ENCODE measurements at regions not wholly inside any gene's neighbourhood (a gene's known extent, or its start where the extent isn't known, plus 50 kb on each side); places are given as distances from the start of the nearest gene placed in this dataset.

GRCh38 chr5:33319841-33320240 lies 120.9 kb upstream of the TARS1 start:
- H3K27me3 ChIP-seq = no peaks in the 10 kb centered on the region
- H3K36me3 ChIP-seq = no peaks in the 10 kb centered on the region
- peak overlapping the region in 1 of 10 experiments; percentile 18; a peak in 1 of 20 replicates for H3K4me3 ChIP-seq
- peak overlapping the region; percentile 58 to 83 (median 77) for H3K4me2 ChIP-seq
- peaks cover 0 to 13% (median 0%) of the 10 kb centered on the region in 11 experiments; a peak in 5 of 22 replicates for H3K9me3 ChIP-seq (replicated peaks in 1 of 11)
- H3K4me1 ChIP-seq = peaks cover 30 to 57% (median 45%) of the 10 kb centered on the region in 10 experiments
- H4K20me1 ChIP-seq = no peaks in the 10 kb centered on the region
- peak in 1 of 11 experiments; percentile 54; a peak in 2 of 22 replicates for TF ChIP-seq Cebpa-rat (IDR thresholded peaks at IDR 0.05)
- peak overlapping the region in 9 of 11 experiments; percentile 20 to 65 (median 37); a peak in 15 of 22 replicates for H3K9ac ChIP-seq
- peak overlapping the region; percentile 45 to 73 (median 58); a peak in 21 of 22 replicates for H3K27ac ChIP-seq

DNA sequence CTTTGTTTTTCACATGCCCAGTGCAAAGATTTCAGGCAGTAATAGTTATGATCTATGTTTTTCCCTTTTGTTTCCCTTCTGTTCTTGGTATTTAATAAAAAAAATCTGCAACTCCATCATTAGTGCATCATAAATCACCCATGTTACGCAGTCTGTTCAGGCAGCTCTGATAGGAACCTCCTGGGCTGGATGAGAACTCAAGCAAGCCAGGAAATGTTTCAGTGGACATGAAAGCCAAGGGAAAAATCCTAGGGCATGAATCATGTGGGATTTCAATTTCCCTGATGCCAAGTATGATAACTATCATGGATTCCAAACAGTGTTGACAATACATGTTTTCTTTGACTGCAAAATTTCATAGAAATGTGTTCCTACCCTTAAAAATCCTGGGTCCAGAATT lies 119.7 kb upstream of the TARS1 start:
- TF ChIP-seq Cebpa-rat (IDR thresholded peaks at IDR 0.05) = no peak
- Histone ChIP-seq H4K20me1 (no peaks in the 10 kb centered on the region), H3K4me2 (peak overlapping the region; percentile 18 to 83 (median 76)), H3K4me3 (no peak overlapping the region), H3K9ac (no peak overlapping the region), H3K36me3 (no peaks in the 10 kb centered on the region), H3K27me3 (no peaks in the 10 kb centered on the region), H3K27ac (peak overlapping the region in 6 of 11 experiments; percentile 6 to 26 (median 18); a peak in 6 of 22 replicates), H3K4me1 (peaks cover 30 to 57% (median 45%) of the 10 kb centered on the region in 10 experiments), H3K9me3 (replicated peaks in 1 of 11) (peaks cover 0 to 8% (median 0%) of the 10 kb centered on the region in 11 experiments; a peak in 4 of 22 replicates)

DNA sequence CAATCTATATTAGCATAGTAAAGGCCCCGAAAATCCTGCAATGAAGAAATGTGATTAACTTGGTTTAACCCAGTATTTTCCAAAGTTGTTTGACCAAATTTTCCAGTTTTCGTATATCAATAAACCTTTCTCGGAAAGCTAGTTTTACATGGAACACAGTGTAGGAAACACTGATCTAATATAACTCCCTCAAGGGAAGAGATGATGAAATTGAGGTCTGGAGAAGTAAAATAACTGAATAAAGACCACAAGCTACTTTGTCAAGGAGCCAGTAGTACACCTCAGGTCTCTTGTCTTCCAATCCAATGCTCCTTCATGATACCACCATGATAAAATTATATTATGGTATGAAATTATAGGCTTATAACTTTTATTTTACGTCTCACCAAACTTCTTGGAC lies 118.1 kb upstream of the TARS1 start:
- H3K4me3 ChIP-seq = no peak overlapping the region
- H3K4me2 ChIP-seq = no peak overlapping the region
- H3K9me3 ChIP-seq (replicated peaks in 1 of 11) = peaks cover 0 to 5% (median 0%) of the 10 kb centered on the region in 11 experiments; a peak in 2 of 22 replicates
- no peaks in the 10 kb centered on the region for H3K27me3 ChIP-seq
- TF ChIP-seq Cebpa-rat (IDR thresholded peaks at IDR 0.05) = no peak
- no peak overlapping the region for H3K27ac ChIP-seq
- no peaks in the 10 kb centered on the region for H3K36me3 ChIP-seq
- peaks cover 30 to 41% (median 38%) of the 10 kb centered on the region in 10 experiments for H3K4me1 ChIP-seq
- no peak overlapping the region for H3K9ac ChIP-seq
- no peaks in the 10 kb centered on the region for H4K20me1 ChIP-seq

DNA sequence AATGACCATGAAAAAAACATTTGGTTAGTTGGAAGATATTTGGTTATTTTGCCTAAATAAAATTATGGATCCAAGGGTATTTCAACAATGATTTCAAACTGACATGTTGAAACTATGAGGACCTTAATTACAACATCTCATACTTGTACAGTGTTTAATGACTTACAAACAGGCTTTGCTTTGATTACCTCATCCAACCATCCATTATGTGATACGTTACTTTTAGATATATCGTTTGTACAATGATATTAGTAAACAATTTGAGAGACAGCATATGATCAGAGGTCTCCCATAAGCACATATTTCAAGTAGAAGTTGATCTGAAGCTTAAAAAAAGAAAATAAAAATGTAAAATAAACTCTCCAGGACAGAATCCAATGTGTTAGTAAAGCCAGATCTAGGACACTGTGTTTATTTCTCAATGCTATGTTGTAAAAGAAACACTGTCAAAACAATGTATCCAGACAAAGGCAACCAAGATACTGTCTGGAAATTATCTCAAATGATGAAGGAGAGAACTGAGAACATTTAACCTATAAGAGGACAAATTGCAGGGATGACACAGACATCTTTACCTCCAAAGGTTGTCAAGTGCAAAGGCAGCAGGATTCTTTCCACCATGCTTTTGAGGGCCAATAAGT lies 116.0 kb upstream of the TARS1 start:
- no peak overlapping the region for H3K27ac ChIP-seq
- H3K4me3 ChIP-seq = no peak overlapping the region
- peaks cover 17 to 19% (median 18%) of the 10 kb centered on the region in 10 experiments for H3K4me1 ChIP-seq
- H3K27me3 ChIP-seq = no peaks in the 10 kb centered on the region
- no peak overlapping the region for H3K4me2 ChIP-seq
- no peaks in the 10 kb centered on the region for H4K20me1 ChIP-seq
- H3K36me3 ChIP-seq = no peaks in the 10 kb centered on the region
- no peak for TF ChIP-seq Cebpa-rat (IDR thresholded peaks at IDR 0.05)
- H3K9ac ChIP-seq = no peak overlapping the region
- peaks cover 0 to 5% (median 0%) of the 10 kb centered on the region in 11 experiments; a peak in 2 of 22 replicates for H3K9me3 ChIP-seq (replicated peaks in 1 of 11)

DNA sequence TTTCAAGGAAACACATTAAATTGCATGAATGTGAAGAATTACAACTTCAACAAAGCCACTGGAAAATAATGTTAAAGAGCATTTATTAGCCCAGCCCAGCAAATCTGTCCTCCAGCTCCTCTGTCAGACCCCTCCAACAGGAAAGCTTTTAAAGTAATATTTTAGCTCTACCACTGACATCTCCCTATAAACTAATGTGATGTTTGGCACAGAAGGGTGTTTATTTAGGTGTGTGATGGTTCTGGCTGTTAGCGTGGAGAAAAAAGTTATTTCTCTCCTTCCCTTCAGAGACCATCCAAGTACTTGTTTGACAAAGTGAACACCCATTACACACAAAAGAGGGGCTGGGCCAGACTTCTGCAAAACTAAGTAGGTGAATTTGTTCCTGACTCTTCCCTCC lies 111.9 kb upstream of the TARS1 start:
- peaks cover 0 to 4% (median 0%) of the 10 kb centered on the region in 11 experiments; a peak in 1 of 22 replicates for H3K9me3 ChIP-seq (replicated peaks in 1 of 11)
- TF ChIP-seq Cebpa-rat (IDR thresholded peaks at IDR 0.05) = no peak
- H3K27me3 ChIP-seq = no peaks in the 10 kb centered on the region
- H4K20me1 ChIP-seq = no peaks in the 10 kb centered on the region
- no peak overlapping the region for H3K4me3 ChIP-seq
- H3K27ac ChIP-seq = no peak overlapping the region
- no peak overlapping the region for H3K9ac ChIP-seq
- H3K36me3 ChIP-seq = no peaks in the 10 kb centered on the region
- H3K4me2 ChIP-seq = no peak overlapping the region
- H3K4me1 ChIP-seq = no peaks in the 10 kb centered on the region

DNA sequence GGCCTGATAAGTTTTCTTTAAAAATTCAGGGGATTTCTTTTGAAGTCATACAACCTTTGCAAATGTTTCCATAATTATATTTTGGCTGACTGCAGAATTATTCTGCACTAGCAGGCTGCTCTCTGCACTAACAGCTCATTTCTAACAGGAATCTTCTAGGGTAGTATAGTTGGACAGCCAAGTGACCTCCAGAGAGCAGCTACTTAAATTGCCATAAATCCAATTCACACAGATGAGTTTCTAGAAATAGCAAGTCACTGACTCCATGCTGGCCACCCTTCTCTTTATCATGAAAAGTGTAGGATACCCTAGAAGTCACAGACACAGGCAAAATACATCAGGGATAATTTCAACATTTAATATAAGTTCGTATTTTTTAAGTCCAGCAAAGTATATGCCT lies 110.9 kb upstream of the TARS1 start:
- no peaks in the 10 kb centered on the region for H3K36me3 ChIP-seq
- no peak overlapping the region for H3K9ac ChIP-seq
- H3K27ac ChIP-seq = no peak overlapping the region
- no peaks in the 10 kb centered on the region for H3K27me3 ChIP-seq
- no peaks in the 10 kb centered on the region for H4K20me1 ChIP-seq
- no peak overlapping the region for H3K4me3 ChIP-seq
- no peaks in the 10 kb centered on the region for H3K4me1 ChIP-seq
- H3K4me2 ChIP-seq = no peak overlapping the region
- H3K9me3 ChIP-seq (replicated peaks in 1 of 11) = peaks cover 0 to 4% (median 0%) of the 10 kb centered on the region in 11 experiments; a peak in 1 of 22 replicates
- no peak for TF ChIP-seq Cebpa-rat (IDR thresholded peaks at IDR 0.05)

DNA sequence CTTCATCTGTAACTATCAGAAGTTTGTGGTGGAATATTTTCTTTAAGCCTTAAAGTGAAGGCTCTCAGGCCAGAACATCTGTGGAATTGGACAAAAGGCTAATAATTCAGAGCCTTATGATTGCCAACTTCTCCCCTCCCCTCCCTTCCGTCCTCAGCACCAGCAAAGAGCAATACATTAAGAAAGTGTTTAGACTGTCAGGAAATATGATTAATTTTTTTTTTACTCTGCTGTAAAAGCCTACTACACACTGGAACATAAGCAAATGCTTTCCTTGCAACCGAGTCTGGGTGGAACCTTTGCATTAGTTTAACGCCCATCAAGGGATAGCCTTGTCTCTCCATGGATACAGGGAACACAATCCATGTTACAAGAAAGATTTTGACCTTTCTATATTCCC lies 110.3 kb upstream of the TARS1 start:
- Histone ChIP-seq H3K4me2 (no peak overlapping the region), H3K36me3 (no peaks in the 10 kb centered on the region), H3K9me3 (replicated peaks in 1 of 11) (peaks cover 0 to 4% (median 0%) of the 10 kb centered on the region in 11 experiments; a peak in 1 of 22 replicates), H3K4me3 (no peak overlapping the region), H3K27ac (no peak overlapping the region), H3K27me3 (no peaks in the 10 kb centered on the region), H4K20me1 (no peaks in the 10 kb centered on the region), H3K9ac (no peak overlapping the region), H3K4me1 (no peaks in the 10 kb centered on the region)
- TF ChIP-seq Cebpa-rat (IDR thresholded peaks at IDR 0.05) = no peak

DNA sequence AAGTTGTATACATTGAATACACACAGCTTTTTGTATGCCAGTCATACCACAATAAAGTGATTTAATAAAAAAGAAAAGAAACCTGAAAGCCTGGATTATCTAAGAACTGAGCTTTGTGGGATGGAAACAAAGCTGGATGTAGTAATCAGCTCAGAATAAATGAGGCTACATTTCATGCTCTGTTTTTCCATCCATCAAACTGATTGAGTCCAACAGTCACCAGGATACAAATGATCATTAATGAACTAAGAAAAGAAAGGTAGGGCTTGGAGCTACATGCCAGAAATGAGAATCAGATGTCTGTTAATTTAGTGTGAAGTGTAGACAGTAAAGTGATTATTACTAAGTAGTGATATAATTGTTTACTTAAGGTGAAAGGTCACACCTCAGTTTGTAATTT lies 109.8 kb upstream of the TARS1 start:
- Histone ChIP-seq H3K9ac (no peak overlapping the region), H3K4me1 (no peaks in the 10 kb centered on the region), H3K36me3 (no peaks in the 10 kb centered on the region), H3K27me3 (no peaks in the 10 kb centered on the region), H3K27ac (no peak overlapping the region), H4K20me1 (no peaks in the 10 kb centered on the region), H3K9me3 (replicated peaks in 1 of 11) (peaks cover 0 to 4% (median 0%) of the 10 kb centered on the region in 11 experiments; a peak in 1 of 22 replicates), H3K4me2 (no peak overlapping the region), H3K4me3 (no peak overlapping the region)
- TF ChIP-seq Cebpa-rat (IDR thresholded peaks at IDR 0.05) = no peak

- TF ChIP-seq Cebpa-rat (IDR thresholded peaks at IDR 0.05) = no peak
- H3K27me3 ChIP-seq = no peaks in the 10 kb centered on the region
- no peaks in the 10 kb centered on the region for H4K20me1 ChIP-seq
- H3K27ac ChIP-seq = no peak overlapping the region
- H3K9ac ChIP-seq = no peak overlapping the region
- no peak overlapping the region for H3K4me2 ChIP-seq
- peaks cover 0 to 10% (median 0%) of the 10 kb centered on the region in 10 experiments; a peak in 4 of 20 replicates for H3K4me1 ChIP-seq
- no peak overlapping the region for H3K4me3 ChIP-seq
- H3K36me3 ChIP-seq = no peaks in the 10 kb centered on the region
- no peaks in the 10 kb centered on the region for H3K9me3 ChIP-seq (replicated peaks in 1 of 11)
Observed at GRCh38 chr5:33332804-33333203, 108.0 kb upstream of the TARS1 start.

GRCh38 chr5:33334829-33335228 lies 105.9 kb upstream of the TARS1 start:
- H3K4me1 ChIP-seq = peaks cover 0 to 27% (median 0%) of the 10 kb centered on the region in 10 experiments; a peak in 7 of 20 replicates

More at GRCh38 chr5:33334829-33335228, 105.9 kb upstream of the TARS1 start:
- H3K36me3 ChIP-seq = no peaks in the 10 kb centered on the region
- no peak overlapping the region for H3K4me2 ChIP-seq
- no peaks in the 10 kb centered on the region for H3K9me3 ChIP-seq (replicated peaks in 1 of 11)
- no peak overlapping the region for H3K27ac ChIP-seq
- no peaks in the 10 kb centered on the region for H3K27me3 ChIP-seq
- no peak overlapping the region for H3K9ac ChIP-seq
- H4K20me1 ChIP-seq = no peaks in the 10 kb centered on the region
- no peak overlapping the region for H3K4me3 ChIP-seq
- TF ChIP-seq Cebpa-rat (IDR thresholded peaks at IDR 0.05) = no peak

Data from BLaER1 treated with 17β-estradiol and CSF1 and Interleukin-3, amounts not matched to agents 10 nM and 100 nM (cell line).